Cardiac fibroblast (primary cell): ENCODE measurements at regions not wholly inside any gene's neighbourhood (a gene's known extent, or its start where the extent isn't known, plus 50 kb on each side); places are given as distances from the start of the nearest gene placed in this dataset.

Experiments used
- DNase-seq, 2 donors: peaks; one replicate each; pipeline versions ENCODE4 v3.0.0 to v3.0.0-alpha.2; 2010; ENCODE audit warnings: low read depth in 2 of 2
- H3K4me3 ChIP-seq, 2 donors: replicated peaks in 1 of 2; 1 replicate in 1 of 2; 2 replicates in 1 of 2; pipeline ENCODE4 v1.5.1; 2011; ENCODE audit warnings: low read depth in 2 of 2, low read length in 2 of 2, mild to moderate bottlenecking in 2 of 2, moderate library complexity in 1 of 2
- TF ChIP-seq, protein P1 (sequence below): IDR thresholded peaks from one replicate; pipeline ENCODE4 v1.5.1; 2011; ENCODE audit warnings: low read depth, mild to moderate bottlenecking, low read length, inconsistent platforms

DNA sequence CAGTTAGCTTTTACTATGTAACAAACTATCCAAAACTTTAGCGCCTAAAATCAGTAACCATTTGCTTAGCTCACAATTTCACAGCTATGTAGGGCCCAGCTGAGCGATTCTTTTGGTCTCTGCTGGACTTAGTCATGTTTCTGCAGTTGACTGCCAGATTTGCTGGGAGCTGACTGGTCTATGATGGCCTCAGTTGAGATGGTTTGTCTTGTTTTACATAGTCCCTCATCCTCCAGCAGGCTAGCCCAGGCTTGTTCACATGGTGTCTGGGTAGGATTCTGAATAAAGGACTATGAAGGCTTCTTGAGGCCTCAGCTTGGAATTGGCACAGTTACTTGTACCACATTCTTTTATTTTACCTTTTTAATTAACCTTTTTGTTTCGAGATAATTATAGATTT is 247.8 kb upstream of the CHD6 start:
- DNase-seq = no peak
- H3K4me3 ChIP-seq = no peak overlapping the region
- TF ChIP-seq, protein P1, sequence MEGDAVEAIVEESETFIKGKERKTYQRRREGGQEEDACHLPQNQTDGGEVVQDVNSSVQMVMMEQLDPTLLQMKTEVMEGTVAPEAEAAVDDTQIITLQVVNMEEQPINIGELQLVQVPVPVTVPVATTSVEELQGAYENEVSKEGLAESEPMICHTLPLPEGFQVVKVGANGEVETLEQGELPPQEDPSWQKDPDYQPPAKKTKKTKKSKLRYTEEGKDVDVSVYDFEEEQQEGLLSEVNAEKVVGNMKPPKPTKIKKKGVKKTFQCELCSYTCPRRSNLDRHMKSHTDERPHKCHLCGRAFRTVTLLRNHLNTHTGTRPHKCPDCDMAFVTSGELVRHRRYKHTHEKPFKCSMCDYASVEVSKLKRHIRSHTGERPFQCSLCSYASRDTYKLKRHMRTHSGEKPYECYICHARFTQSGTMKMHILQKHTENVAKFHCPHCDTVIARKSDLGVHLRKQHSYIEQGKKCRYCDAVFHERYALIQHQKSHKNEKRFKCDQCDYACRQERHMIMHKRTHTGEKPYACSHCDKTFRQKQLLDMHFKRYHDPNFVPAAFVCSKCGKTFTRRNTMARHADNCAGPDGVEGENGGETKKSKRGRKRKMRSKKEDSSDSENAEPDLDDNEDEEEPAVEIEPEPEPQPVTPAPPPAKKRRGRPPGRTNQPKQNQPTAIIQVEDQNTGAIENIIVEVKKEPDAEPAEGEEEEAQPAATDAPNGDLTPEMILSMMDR = no peak

- TF ChIP-seq, protein P1 = no peak
- H3K4me3 ChIP-seq = no peak overlapping the region
- no peak for DNase-seq
These were observed 244.3 kb upstream of the CHD6 start for GRCh38 chr20:41862476-41862875.

- no peak for DNase-seq
- TF ChIP-seq, protein P1 = no peak
- no peak overlapping the region for H3K4me3 ChIP-seq
These were observed 243.7 kb upstream of the CHD6 start for GRCh38 chr20:41861772-41862422.

GRCh38 chr20:41854765-41855164 is 236.6 kb upstream of the CHD6 start:
- H3K4me3 ChIP-seq = no peak overlapping the region
- TF ChIP-seq, protein P1 = no peak
- DNase-seq = peak in 1 of 2 donors; percentile 4

GRCh38 chr20:41853806-41854205 is 235.6 kb upstream of the CHD6 start:
- TF ChIP-seq, protein P1 = no peak
- no peak for DNase-seq
- H3K4me3 ChIP-seq = no peak overlapping the region

- TF ChIP-seq, protein P1 = no peak
- no peak overlapping the region for H3K4me3 ChIP-seq
- no peak for DNase-seq
These were observed 230.0 kb upstream of the CHD6 start for GRCh38 chr20:41848180-41848579.
